Frontal cortex (tissue), 3 donors: ENCODE measurements at regions not wholly inside any gene's neighbourhood (a gene's known extent, or its start where the extent isn't known, plus 50 kb on each side); places are given as distances from the start of the nearest gene placed in this dataset.

Experiments
- DNase-seq, 2 donors: peaks; one replicate each; pipeline ENCODE4 v3.0.0; 2012; ENCODE audit warnings: low spot score in 2 of 2
- FAIRE-seq: peaks from 2 replicates; lab custom pipeline; 2012; peaks lifted over from hg19 to GRCh38; lab: Jason Lieb, UNC
- donor health status: control.
- donor health status: control.
- donor health status: control.

DNA sequence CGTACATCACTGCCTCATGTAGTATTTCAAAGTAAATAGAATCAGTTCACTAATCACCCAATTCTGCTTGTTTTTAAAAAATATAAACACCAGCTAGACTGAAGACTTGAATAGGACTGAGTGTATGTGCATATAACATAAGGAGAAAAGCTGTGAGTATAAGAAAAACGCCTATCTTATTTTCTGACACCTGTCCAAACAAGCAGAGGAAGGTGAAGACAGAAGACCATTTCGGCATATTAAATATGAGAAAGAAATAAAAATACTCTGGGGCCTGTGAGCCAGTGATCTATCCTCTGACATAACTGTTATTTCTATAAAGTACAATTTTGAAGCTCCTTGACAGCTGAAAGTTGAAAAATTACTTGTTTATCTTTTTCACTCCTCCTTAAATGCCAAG, 111.3 kb upstream of the EEA1 start:
- DNase-seq (no peak), FAIRE-seq (no peak)

DNA sequence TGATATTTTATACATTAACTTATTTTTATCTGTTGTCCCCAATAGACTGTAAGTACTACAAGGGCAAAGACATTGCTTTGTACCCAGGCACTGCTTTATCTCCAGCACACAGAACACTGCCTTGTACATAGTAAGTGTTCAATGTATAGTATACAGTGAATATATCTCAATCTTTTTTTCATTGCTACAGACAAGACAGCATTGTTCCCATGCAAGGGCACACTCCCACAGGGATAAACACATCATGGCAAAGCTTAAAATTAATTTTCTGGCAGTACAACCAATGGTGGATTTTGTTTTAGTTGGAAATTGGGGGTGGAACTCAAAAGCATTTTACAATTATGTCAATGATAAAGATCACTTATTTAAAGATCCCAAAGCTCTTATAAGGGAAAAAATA, 112.3 kb upstream of the EEA1 start:
- no peak for DNase-seq
- FAIRE-seq: no peak

DNA sequence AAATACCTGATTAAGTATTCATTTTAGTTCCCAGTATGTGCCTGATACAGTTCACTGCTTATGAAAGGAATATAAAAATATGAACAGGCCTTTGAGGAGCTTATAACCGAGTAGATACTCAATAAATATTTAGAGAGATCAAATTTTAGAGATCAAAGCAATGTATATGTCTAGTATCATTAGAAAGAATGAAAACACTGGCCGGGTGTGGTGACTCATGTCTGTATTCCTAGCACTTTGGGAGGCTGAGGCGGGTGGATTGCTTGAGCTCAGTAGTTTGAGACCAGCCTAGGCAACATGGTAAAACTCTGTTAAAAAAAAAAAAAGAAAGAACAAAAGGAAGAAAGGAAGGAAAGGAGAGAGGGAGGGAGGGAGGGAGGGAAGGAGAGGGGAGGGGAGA, 113.2 kb upstream of the EEA1 start:
- FAIRE-seq: no peak

DNA sequence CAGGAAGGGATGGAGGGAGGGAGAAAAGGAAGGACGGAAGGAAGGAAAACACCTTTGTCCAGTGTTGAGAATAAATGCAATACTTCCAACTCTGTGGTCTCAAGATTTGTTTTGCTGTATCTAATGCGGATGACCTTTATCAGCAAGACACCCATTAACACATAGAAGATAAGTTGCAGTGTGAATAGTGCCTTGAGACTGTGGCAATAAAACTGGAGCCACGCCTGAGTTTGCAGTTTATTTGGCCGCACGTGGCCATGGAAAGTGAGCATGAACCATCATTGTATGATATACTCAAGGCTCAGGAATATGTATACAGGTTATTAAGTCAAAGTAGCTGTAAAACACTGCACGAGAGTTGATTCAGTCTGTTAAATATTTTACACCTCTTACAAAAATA, 113.6 kb upstream of the EEA1 start:
- FAIRE-seq: no peak
- DNase-seq: no peak

More for the DNA sequence above, 113.2 kb upstream of the EEA1 start:
- no peak for DNase-seq

DNA sequence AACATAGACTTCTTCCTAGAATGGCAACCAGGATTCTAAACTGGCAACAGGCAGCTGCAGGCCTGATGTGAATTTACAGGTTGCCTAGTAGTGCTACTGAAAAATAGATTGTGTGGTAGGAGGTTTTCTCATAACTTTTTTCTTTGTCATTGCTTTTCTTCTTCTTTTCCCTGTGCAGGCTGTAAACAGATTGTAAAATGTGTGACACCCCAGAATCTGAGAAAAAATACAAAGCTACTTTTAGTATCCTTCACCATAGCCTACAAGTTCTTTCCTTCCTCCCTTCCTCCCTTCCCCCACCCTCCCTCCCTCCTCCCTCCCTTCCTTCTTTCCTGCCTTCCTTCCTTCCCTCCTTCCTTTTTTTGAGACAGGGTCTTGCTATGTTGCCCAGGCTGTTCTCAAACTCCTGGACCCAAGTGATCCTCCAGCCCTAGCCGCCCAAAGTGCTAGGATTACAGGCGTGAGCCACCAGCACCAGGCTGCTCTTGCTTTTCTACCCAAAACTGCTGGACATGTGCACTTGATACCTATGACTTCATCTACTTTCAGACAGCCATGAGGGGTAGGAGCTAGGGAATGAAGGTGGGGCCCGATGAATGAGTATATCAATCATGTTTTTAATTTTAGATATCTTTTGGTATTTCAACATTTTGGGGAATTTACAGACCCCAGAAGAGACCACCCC, 114.2 kb upstream of the EEA1 start:
- FAIRE-seq (no peak), DNase-seq (no peak)

DNA sequence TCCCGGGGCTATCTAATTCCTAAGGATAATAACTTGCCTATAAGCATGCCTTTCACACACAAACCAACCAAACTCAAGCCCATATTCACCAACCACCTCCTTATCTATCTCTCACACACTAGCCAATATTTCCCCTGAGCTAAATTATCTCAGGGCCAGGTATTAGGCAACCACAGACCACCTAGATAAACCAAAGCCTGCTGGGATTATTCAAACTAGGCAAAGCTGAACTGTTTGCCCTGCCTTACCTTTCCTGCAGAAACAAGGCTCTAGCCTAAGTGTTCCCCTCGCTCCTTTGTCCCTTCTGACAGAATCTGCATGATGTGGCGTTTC, 114.7 kb upstream of the EEA1 start:
- FAIRE-seq: no peak
- no peak for DNase-seq

DNA sequence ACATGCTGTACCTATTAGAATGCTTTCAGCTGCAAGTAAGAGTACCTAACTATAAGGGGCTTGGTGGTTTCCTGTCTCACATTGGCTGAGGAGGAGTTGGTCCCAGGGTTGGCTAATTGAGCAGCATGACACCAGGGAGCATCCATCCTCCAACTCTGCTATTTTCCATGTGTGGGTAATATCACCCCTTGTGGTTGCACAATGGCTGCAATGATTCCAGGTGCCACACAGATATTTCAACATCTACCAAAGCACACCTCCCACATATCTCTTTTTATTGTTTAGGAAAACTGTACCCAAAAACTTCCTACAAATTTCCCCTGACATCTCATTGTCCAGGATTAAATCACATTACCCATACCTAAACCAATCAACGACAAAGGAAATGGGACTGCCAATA, 118.0 kb upstream of the EEA1 start:
- no peak for DNase-seq
- FAIRE-seq: no peak

DNA sequence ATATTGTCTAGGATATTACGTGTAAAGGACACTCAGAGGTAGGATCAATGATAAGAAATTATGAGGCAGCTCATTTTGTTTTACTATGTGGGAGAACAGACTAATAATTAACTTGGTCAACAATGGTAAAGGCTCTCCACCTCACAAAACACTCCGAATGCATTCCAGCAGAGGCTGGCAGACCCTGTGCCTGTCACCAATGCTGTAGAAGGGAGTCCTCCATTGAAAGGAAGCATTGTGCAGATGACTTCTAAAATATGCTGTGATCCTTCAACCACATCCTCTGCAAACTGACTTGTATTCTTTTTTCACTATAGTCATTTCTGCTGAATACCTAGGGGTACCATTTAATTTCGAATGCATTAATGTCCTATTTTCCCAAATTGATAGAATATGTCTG, 119.6 kb upstream of the EEA1 start:
- DNase-seq: no peak
- no peak for FAIRE-seq

DNA sequence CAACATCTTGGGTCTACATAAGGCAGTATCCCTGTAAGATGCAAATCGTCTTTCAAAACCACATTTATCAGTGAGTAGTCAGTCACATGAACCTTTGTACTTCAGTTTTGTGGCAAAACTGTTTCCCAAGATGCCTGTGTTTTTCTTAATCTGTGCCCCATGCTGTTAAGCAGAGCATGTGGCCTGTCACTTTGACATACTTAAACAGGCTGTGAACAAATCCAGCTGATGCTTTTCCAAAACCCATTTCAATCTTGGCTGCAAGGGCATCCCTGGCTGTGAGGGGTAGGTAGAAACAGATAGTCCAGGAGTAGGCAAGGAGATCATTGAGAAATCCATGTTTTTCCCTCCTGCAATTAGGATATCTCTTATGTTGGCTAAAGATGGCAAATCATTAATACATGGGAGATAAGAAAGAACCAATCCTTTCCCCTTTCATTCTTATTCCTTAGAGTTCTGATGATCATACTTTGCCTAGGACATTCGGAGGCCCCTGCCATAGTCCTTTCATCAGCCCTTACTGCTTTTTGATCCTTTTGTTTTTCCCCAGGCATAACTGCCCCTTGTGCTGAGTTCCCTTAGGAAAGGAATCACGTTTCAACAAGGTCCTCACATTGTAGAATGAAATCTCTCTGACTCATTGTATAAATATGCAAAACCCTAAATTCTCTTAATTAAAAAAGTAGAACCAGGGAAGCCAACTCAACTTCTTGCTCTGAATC, 121.1 kb upstream of the EEA1 start:
- FAIRE-seq: no peak
- DNase-seq: no peak

DNA sequence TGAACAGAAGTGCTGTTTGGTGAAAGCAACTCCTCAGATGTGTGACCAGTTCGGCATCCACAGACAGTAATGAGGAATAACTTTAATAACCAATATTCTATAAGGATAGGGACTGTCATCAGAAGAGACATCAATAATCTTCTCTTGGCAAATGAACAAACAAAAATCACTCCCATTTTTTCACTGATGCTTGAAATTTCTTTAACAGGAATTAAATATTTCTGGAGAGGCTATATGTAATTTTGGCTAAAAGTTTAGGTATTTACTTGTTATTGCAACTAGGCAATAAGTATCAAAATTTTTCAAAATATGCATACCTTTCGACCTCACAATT, 121.6 kb upstream of the EEA1 start:
- FAIRE-seq (no peak), DNase-seq (no peak)

DNA sequence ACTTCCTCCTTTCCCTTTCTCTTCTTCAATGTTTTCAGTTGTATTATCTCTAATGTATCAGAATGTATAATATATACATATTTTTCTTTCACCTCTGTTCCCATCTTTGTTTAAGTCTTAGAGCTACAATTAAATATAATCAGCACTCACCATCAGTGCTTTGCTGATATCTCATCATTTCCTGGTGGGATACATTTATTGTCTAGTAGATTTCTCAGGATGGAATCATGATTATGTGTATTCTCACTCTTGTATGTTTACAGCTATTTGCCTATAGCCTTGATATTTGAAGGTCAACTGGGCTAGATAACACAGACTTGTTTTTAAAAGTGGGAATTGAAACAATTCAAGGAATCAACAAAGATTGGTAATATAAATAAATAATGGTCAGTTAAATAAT, 124.9 kb upstream of the EEA1 start:
- DNase-seq (no peak), FAIRE-seq (no peak)

DNA sequence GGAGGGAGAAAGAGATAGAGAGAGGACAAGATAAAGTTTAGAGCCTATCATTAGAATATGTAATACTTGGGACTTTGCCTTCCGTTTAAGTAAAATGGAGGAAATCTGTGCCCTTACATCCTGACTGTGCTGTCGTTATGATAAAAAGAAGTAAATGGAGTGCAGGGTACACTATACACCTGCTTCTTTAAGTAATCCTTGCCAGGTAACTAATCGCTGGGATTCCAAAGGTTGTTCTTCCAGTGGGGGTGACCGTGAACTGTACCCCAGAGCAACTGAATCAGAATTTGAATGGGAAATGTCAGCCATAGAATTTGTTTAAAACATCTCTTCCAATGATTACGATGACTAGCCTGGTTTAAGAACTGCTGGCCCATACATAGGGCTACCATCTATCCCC, 126.1 kb upstream of the EEA1 start:
- no peak for FAIRE-seq

DNA sequence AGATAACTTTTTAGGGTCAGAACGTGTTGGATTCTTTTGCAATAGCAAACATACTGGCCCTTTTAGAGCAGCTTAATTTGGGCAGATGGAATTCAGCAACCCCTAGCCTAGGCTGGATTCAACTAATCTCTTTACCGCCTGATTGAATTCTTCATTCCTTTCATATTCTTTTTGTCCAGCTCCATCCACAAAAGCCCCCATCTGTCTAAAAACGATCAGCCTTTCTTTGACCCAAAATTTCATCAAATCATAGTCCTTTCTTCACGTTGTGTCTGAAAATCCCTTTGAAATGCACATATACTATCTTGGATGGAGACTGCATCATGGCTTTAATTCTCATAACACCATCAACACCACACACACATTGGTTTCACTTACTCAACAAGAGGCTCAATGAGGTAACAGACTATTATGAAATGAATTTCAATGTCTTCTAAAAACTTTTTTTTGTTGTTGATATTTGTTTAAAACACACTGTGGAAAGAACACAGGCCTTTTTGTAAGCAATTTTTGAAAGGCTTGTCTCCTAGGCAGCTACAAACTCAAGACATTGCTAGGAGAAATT, 128.0 kb upstream of the EEA1 start:
- FAIRE-seq: no peak
- DNase-seq: no peak

More for the DNA sequence above, 126.1 kb upstream of the EEA1 start:
- no peak for DNase-seq

DNA sequence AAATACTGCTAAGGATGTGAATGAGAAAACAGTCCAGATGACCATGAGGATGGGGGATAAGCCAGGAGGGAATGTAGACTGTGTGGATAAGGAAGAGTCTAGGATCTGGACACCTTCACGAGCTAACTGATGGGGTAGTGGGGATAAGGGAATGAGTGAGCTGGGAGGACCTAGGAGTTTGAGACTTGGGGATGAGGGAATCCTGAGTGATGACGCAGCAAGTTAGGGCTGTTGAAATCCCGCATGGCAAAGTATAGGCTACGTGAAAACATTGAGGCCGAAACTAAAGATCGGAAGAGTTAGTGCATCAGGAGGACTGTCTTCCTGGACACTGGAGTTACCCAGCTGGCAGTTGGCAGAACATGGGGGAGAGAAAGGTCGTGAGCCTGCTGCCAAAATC, 129.2 kb upstream of the EEA1 start:
- DNase-seq (no peak), FAIRE-seq (no peak)

DNA sequence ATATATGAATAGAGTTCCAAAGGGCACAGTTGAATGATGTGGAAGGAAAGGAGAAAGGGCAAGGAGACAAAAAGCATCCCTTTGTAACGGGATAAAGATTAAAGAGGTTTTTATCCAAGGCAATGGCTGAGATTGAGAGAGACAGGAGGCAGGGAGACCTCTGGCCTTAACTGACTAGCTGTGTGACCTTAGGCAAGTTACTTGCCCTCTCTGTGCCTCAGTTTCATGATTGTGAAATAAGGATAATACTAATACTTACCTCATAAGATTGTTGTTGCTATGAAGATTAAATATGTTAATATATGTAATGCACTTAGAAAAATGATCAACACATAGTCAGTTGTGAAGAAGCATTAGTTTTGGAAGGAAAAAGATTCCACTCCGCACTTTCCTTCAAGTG, 130.2 kb upstream of the EEA1 start:
- FAIRE-seq (no peak), DNase-seq (no peak)

DNA sequence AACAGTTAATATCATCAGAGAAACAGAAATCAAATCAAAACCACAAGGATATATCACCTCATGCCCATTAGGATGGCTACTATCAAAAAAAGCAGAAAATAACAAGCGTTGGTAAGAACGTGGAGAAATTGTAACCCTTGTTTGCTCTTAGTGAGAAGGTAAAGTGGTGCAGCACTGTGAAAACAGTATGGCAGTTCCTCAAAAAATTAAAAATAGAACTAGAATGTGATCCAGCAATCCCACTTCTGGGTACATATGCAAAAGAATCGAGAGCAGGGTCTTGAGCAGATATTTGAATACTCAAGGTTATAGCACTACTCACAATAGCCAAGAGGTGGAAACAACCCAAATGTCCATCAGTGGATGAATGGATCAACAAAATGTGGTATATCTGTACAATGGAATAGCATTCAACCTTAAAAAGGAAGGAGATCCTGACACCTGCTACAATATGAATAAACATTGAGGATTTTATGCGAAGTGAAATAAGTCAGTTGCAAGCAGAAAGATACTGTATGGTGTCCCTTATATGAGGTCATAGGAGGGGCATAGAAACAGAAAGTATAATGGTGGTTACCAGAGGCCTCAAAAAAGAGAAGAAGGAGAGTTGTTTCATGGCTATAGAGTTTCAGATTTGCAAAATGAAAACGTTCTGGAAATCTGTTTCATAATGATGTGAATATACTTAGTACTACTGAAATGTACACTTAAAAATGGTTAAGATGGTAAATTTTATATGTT, 131.0 kb upstream of the EEA1 start:
- DNase-seq (no peak), FAIRE-seq (no peak)

DNA sequence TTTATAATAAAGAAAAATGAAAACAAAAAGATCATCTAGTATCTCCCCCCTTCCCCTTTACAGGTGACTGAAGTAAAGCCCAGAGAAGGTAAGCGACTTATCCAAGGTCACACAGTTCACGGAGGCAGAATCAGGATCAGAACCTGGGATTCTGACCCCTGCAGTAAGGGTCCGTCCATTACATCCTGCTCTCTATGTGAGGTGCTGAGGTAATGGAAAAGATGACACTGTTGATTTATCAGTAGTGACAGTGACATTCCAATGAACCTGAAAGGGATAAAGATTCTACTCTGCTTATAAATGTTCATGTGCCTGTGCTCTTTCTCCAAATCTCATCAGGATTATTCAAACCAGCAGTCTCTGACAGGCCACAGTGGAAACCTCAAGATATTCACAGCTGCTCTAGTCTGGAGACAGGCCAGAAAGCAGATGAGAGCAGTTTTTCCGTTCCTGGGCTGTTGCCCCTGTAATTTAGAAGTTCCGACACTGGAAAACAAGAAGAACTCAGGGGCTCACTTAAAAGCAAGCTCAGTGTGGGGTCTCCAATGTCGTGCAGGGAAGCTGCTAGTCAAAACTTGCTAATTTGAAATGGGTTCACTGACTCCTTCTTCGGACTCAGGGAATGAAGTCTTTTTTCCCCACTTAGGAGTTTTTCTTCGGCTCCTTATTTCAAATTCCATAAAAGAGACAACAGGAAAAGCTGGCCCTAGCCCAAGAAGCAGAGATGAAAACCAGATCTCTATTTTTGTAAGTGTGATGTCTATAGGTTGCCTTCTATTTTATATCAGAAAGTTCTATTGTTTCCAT, 131.8 kb upstream of the EEA1 start:
- no peak for FAIRE-seq
- DNase-seq: no peak

DNA sequence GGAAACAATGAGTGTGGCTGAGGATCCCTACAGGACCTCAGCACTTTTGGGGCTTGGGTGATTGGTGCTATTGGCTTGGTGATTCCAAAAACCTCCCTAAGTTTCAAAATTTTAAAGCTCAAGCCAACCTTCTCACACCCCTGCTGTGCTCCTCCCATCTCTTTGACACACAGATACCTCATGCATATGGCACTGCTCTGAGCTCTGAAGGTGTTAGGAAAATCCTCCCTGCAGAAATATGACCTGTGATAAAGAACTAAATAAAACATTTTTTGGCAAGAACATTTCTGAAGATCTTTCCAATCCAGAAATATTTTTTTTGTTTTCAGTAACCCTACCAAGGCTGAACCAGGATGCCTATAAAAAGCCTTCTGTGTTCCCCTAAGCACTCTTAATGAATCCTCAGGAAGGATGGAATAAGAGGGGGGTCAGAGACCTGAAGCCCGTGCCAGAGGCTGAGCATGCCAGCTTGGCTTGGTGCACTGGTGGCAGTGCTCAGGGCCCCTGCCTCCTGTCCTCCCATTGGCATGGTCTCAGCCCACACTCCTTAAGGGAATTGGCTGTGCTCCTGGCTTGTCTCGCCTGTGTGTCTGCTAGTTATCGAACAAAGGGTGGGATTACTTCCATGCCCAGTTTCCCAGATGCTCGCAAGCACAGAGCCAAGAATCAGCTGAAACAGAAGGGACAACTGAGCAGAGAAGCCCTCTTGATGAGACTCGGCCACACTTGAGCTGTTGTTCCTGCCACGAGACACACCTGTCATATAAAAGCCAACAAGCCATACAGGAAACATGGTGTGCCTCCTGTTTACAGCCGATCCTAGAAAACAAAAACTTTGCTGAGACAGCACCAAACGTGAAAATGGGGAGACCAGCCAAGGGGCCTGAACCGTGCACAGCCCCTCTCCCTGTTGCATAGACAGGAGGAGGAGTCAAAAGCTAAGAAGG, 132.7 kb upstream of the EEA1 start:
- no peak for FAIRE-seq
- peak in 1 of 2 donors; percentile 11 for DNase-seq

DNA sequence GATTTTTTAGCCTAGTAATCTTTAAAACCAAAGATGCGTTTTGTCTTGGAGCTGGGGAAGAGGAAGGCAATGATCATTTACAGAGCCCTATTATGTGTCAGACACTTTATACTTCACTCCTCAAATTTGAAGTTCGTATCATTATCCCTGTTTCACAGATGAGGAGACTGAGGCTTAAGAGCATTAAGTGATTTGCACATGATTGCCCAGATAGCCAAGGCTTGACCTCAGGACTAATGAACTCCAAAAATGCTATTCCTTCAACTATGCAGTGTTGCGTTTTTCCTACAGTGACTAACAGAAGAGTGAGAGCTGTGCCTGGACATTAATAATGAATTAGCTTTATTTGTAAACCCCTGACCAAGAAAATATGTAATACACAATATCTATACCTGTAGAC, 136.8 kb upstream of the EEA1 start:
- FAIRE-seq (no peak), DNase-seq (no peak)
